ENCODE measurements at regions not wholly inside any gene's neighbourhood (a gene's known extent, or its start where the extent isn't known, plus 50 kb on each side); places are given as distances from the start of the nearest gene placed in this dataset.
"Not testable (repeated sequence)": the region's sequence is repeated elsewhere in the genome, so short reads cannot be mapped to it uniquely, and the experiment has no call there.

DNA sequence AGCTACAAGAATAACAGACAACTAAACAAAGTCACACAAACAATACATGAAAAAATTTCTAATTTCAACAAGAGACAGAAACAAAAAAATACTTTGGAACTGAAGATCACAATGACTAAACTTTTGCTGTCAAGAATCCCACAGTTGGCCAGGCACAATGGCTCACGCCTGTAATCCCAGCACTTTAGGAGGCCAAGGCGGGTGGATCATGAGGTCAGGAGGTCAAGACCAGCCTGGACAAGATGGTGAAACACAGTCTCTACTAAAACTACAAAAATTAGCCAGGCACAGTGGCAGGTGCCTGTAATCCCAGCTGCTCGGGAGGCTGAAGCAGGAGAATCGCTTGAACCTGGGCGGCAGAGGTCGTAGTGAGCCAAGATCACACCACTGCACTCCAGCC is 861.6 kb downstream of the UQCRFS1 start:
- WGBS, 2 donors (ENCODE audit: extremely low coverage in 2 of 2, insufficient read length in 2 of 2, insufficient replicate concordance in 1 of 2): no CpG with 5 or more reads among the region's 6 CpGs
- not testable (repeated sequence) for H3K36me3 ChIP-seq (replicated peaks in 1 of 2; ENCODE audit: control insufficient read depth in 2 of 2, insufficient read depth in 2 of 2, low read length in 2 of 2); H3K27me3 ChIP-seq (ENCODE audit: control insufficient read depth in 3 of 3, insufficient read depth in 3 of 3, low read depth in 1 of 3, low read length in 3 of 3); H3K23ac ChIP-seq (ENCODE audit: low read depth, low read length, poor library complexity); H3K18ac ChIP-seq (ENCODE audit: low read length); H3K14ac ChIP-seq (ENCODE audit: low read length); H2BK12ac ChIP-seq (ENCODE audit: low read length); H2BK120ac ChIP-seq (ENCODE audit: low read depth, low read length); H3K27ac ChIP-seq (replicated peaks; ENCODE audit: low read length); H3K4me3 ChIP-seq (ENCODE audit: low read length in 2 of 2); H4K91ac ChIP-seq (ENCODE audit: low read depth, low read length, poor library complexity); H4K8ac ChIP-seq (ENCODE audit: low read depth, low read length); H3K4me1 ChIP-seq (ENCODE audit: control insufficient read depth in 2 of 2, insufficient read depth in 1 of 2, low read depth in 1 of 2, low read length in 2 of 2); H2AFZ ChIP-seq (ENCODE audit: low read length); H3K9ac ChIP-seq (ENCODE audit: low read depth, low read length, poor library complexity); H3K79me1 ChIP-seq (ENCODE audit: low read depth, low read length); H3K9me3 ChIP-seq (replicated peaks in 1 of 2; ENCODE audit: control insufficient read depth in 2 of 2, insufficient read depth in 1 of 2, low read depth in 1 of 2, low read length in 2 of 2); H2AK5ac ChIP-seq (ENCODE audit: low read depth, low read length); H3K4ac ChIP-seq (ENCODE audit: low read length); DNase-seq (ENCODE audit: low spot score); H3K4me2 ChIP-seq (ENCODE audit: insufficient read depth, low read length, poor library complexity, severe bottlenecking); H2BK5ac ChIP-seq (ENCODE audit: low read length); H2BK15ac ChIP-seq (ENCODE audit: low read length)

DNA sequence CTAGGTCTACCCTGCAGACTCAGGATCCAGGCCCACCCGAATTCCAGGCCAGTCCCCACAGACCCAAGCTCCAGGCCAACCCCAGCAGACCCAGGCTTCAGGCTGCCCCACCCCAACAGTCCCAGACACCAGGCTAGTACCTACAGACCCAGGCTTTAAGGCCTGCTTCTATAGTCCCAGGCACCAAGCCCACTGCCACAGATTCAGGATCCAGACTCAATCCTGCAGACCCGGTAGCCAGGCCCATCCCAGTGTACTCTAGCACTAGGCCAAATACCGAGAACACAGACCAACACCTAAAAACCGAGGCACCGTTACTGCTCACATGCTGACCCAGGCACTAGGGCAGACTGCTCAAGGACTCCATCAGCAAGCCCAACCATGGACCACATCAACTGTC is 862.3 kb downstream of the UQCRFS1 start:
- no peak overlapping the region for H2BK120ac ChIP-seq (ENCODE audit: low read depth, low read length)
- WGBS, 2 donors (ENCODE audit: extremely low coverage in 2 of 2, insufficient read length in 2 of 2, insufficient replicate concordance in 1 of 2): no CpG with 5 or more reads among the region's 5 CpGs
- no peak overlapping the region for H2BK15ac ChIP-seq (ENCODE audit: low read length)
- no peak overlapping the region for H3K9ac ChIP-seq (ENCODE audit: low read depth, low read length, poor library complexity)
- H3K27ac ChIP-seq (replicated peaks; ENCODE audit: low read length): no peak overlapping the region
- H3K18ac ChIP-seq (ENCODE audit: low read length): peak overlapping the region; percentile 38
- peak overlapping the region; percentile 41 for H2BK12ac ChIP-seq (ENCODE audit: low read length)
- H4K91ac ChIP-seq (ENCODE audit: low read depth, low read length, poor library complexity): no peak overlapping the region
- no peak overlapping the region for H2AFZ ChIP-seq (ENCODE audit: low read length)
- no peak overlapping the region for H4K8ac ChIP-seq (ENCODE audit: low read depth, low read length)
- no peak overlapping the region for H3K23ac ChIP-seq (ENCODE audit: low read depth, low read length, poor library complexity)
- H3K27me3 ChIP-seq (ENCODE audit: control insufficient read depth in 3 of 3, insufficient read depth in 3 of 3, low read depth in 1 of 3, low read length in 3 of 3): no peaks in the 10 kb centered on the region
- no peak overlapping the region for H2BK5ac ChIP-seq (ENCODE audit: low read length)
- H3K4ac ChIP-seq (ENCODE audit: low read length): no peak overlapping the region
- no peak overlapping the region for H3K4me3 ChIP-seq (ENCODE audit: low read length in 2 of 2)
- no peaks in the 10 kb centered on the region for H3K4me1 ChIP-seq (ENCODE audit: control insufficient read depth in 2 of 2, insufficient read depth in 1 of 2, low read depth in 1 of 2, low read length in 2 of 2)
- H2AK5ac ChIP-seq (ENCODE audit: low read depth, low read length): peak overlapping the region; percentile 43
- no peaks in the 10 kb centered on the region for H3K9me3 ChIP-seq (replicated peaks in 1 of 2; ENCODE audit: control insufficient read depth in 2 of 2, insufficient read depth in 1 of 2, low read depth in 1 of 2, low read length in 2 of 2)
- peaks cover 2% of the 10 kb centered on the region for H3K79me1 ChIP-seq (ENCODE audit: low read depth, low read length)
- no peak for DNase-seq (ENCODE audit: low spot score)
- no peaks in the 10 kb centered on the region for H3K36me3 ChIP-seq (replicated peaks in 1 of 2; ENCODE audit: control insufficient read depth in 2 of 2, insufficient read depth in 2 of 2, low read length in 2 of 2)
- H3K4me2 ChIP-seq (ENCODE audit: insufficient read depth, low read length, poor library complexity, severe bottlenecking): no peak overlapping the region
- peak overlapping the region; percentile 90 for H3K14ac ChIP-seq (ENCODE audit: low read length)

DNA sequence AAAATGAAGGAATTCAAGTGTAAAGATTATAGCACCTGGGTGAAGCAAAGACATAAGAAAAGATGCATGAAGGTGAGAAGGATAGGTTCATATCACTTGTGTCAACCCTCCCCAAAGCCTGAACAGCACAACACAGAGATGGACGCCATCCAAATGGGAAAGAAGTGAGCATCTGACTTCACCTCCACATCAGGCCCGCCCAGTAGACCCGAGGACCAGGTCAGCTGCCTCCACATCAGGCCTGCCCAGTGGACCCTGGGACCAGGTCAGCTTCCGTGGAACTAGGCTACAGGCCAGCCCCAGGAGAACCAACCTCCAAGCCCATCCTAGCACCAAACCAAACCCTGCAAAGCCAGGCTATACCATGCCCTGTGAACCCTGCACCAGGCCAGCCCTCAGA is 862.9 kb downstream of the UQCRFS1 start:
- Histone ChIP-seq H2AK5ac (ENCODE audit: low read depth, low read length) (peak overlapping the region; percentile 43), H4K91ac (ENCODE audit: low read depth, low read length, poor library complexity) (no peak overlapping the region), H3K23ac (ENCODE audit: low read depth, low read length, poor library complexity) (no peak overlapping the region), H3K4me3 (ENCODE audit: low read length in 2 of 2) (no peak overlapping the region), H3K4me1 (ENCODE audit: control insufficient read depth in 2 of 2, insufficient read depth in 1 of 2, low read depth in 1 of 2, low read length in 2 of 2) (no peaks in the 10 kb centered on the region), H3K27ac (replicated peaks; ENCODE audit: low read length) (no peak overlapping the region), H2BK15ac (ENCODE audit: low read length) (no peak overlapping the region), H3K18ac (ENCODE audit: low read length) (no peak overlapping the region), H2BK12ac (ENCODE audit: low read length) (no peak overlapping the region), H4K8ac (ENCODE audit: low read depth, low read length) (no peak overlapping the region), H3K79me1 (ENCODE audit: low read depth, low read length) (peaks cover 2% of the 10 kb centered on the region), H3K14ac (ENCODE audit: low read length) (peak overlapping the region; percentile 56), H3K27me3 (ENCODE audit: control insufficient read depth in 3 of 3, insufficient read depth in 3 of 3, low read depth in 1 of 3, low read length in 3 of 3) (no peaks in the 10 kb centered on the region), H3K9me3 (replicated peaks in 1 of 2; ENCODE audit: control insufficient read depth in 2 of 2, insufficient read depth in 1 of 2, low read depth in 1 of 2, low read length in 2 of 2) (no peaks in the 10 kb centered on the region), H2BK120ac (ENCODE audit: low read depth, low read length) (no peak overlapping the region), H2AFZ (ENCODE audit: low read length) (no peak overlapping the region), H3K4me2 (ENCODE audit: insufficient read depth, low read length, poor library complexity, severe bottlenecking) (no peak overlapping the region), H3K4ac (ENCODE audit: low read length) (no peak overlapping the region), H3K36me3 (replicated peaks in 1 of 2; ENCODE audit: control insufficient read depth in 2 of 2, insufficient read depth in 2 of 2, low read length in 2 of 2) (no peaks in the 10 kb centered on the region), H3K9ac (ENCODE audit: low read depth, low read length, poor library complexity) (no peak overlapping the region), H2BK5ac (ENCODE audit: low read length) (no peak overlapping the region)
- no CpG with 5 or more reads among the region's 4 CpGs for WGBS, 2 donors (ENCODE audit: extremely low coverage in 2 of 2, insufficient read length in 2 of 2, insufficient replicate concordance in 1 of 2)
- no peak for DNase-seq (ENCODE audit: low spot score)

DNA sequence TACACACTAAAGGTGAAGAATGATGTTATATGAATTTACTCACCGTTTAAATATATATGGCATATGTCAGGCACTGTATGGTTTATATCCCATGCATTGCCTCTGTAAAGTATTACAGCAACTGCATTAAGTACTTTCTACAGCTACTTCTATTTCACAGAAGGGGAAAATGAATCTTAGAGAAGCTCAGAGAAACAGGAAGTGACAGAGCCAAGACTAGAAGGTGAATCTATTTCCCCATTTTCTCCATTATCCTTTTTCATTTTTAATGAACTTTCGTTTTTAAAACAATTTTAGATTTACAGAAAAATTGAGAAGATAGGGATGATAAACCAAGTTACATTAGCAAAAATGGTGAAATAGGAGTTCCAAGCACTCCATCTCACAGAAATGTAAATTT is 863.3 kb downstream of the UQCRFS1 start:
- Histone ChIP-seq H3K36me3 (replicated peaks in 1 of 2; ENCODE audit: control insufficient read depth in 2 of 2, insufficient read depth in 2 of 2, low read length in 2 of 2) (no peaks in the 10 kb centered on the region), H3K14ac (ENCODE audit: low read length) (no peak overlapping the region), H2BK120ac (ENCODE audit: low read depth, low read length) (no peak overlapping the region), H2AFZ (ENCODE audit: low read length) (no peak overlapping the region), H2BK12ac (ENCODE audit: low read length) (no peak overlapping the region), H2BK15ac (ENCODE audit: low read length) (no peak overlapping the region), H3K9ac (ENCODE audit: low read depth, low read length, poor library complexity) (no peak overlapping the region), H3K4me1 (ENCODE audit: control insufficient read depth in 2 of 2, insufficient read depth in 1 of 2, low read depth in 1 of 2, low read length in 2 of 2) (no peaks in the 10 kb centered on the region), H3K4me3 (ENCODE audit: low read length in 2 of 2) (no peak overlapping the region), H2AK5ac (ENCODE audit: low read depth, low read length) (no peak overlapping the region), H3K23ac (ENCODE audit: low read depth, low read length, poor library complexity) (no peak overlapping the region), H3K27ac (replicated peaks; ENCODE audit: low read length) (no peak overlapping the region), H3K4me2 (ENCODE audit: insufficient read depth, low read length, poor library complexity, severe bottlenecking) (no peak overlapping the region), H3K27me3 (ENCODE audit: control insufficient read depth in 3 of 3, insufficient read depth in 3 of 3, low read depth in 1 of 3, low read length in 3 of 3) (no peaks in the 10 kb centered on the region), H3K18ac (ENCODE audit: low read length) (no peak overlapping the region), H4K91ac (ENCODE audit: low read depth, low read length, poor library complexity) (no peak overlapping the region), H4K8ac (ENCODE audit: low read depth, low read length) (no peak overlapping the region), H3K79me1 (ENCODE audit: low read depth, low read length) (peaks cover 2% of the 10 kb centered on the region), H3K4ac (ENCODE audit: low read length) (no peak overlapping the region), H3K9me3 (replicated peaks in 1 of 2; ENCODE audit: control insufficient read depth in 2 of 2, insufficient read depth in 1 of 2, low read depth in 1 of 2, low read length in 2 of 2) (no peaks in the 10 kb centered on the region), H2BK5ac (ENCODE audit: low read length) (no peak overlapping the region)
- no peak for DNase-seq (ENCODE audit: low spot score)
- no CpG with 5 or more reads among the region's 2 CpGs for WGBS, 2 donors (ENCODE audit: extremely low coverage in 2 of 2, insufficient read length in 2 of 2, insufficient replicate concordance in 1 of 2)

Data from neuronal stem cell (in vitro differentiated cells).